H1 (cell line): ENCODE measurements at regions not wholly inside any gene's neighbourhood (a gene's known extent, or its start where the extent isn't known, plus 50 kb on each side); places are given as distances from the start of the nearest gene placed in this dataset.

Experiments
- ASH2L ChIP-seq: fragments of 200-600, 300-600 bp; sonication (generic); IDR thresholded peaks from one replicate; pipeline ENCODE4 v1.7.1; 2017; ENCODE audit warnings: low read length
- CREB1 ChIP-seq: IDR thresholded peaks from 2 replicates; pipeline ENCODE4 v1.6.1; 2012; ENCODE audit warnings: inconsistent platforms
- RFX5 ChIP-seq: IDR thresholded peaks from 2 replicates; pipeline ENCODE4 v1.6.1; 2011; ENCODE audit warnings: low read depth, low read length, improper control_type of control experiment, borderline replicate concordance
- TF ChIP-seq, protein P1 (sequence below): fragments of 300-600 bp; sonication (generic); IDR thresholded peaks from 2 replicates; pipeline ENCODE4 v1.7.1; 2012; ENCODE audit warnings: low read length, moderate library complexity, mild to moderate bottlenecking, inconsistent platforms; ENCODE audit not compliant: insufficient replicate concordance

DNA sequence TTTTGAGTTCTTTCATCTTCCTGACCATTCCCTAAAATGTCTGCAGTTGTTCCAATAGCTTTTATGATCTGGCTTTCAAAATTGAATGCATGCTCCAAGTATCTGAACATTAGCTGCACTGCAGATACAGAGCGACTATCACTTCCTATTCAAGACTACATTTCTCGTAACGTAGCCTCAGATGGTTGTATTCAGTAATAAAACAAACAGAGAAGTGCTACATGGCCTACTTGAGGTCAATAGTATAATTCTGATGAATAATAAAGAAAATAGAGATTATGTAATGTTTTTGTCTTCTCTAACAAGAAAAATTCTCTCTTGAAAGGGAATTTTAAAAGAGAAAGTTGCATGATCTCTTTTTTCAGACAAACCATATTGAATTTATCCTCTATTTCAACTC, 333.9 kb upstream of the IRAK1BP1 start (continued):
- TF ChIP-seq, protein P1, sequence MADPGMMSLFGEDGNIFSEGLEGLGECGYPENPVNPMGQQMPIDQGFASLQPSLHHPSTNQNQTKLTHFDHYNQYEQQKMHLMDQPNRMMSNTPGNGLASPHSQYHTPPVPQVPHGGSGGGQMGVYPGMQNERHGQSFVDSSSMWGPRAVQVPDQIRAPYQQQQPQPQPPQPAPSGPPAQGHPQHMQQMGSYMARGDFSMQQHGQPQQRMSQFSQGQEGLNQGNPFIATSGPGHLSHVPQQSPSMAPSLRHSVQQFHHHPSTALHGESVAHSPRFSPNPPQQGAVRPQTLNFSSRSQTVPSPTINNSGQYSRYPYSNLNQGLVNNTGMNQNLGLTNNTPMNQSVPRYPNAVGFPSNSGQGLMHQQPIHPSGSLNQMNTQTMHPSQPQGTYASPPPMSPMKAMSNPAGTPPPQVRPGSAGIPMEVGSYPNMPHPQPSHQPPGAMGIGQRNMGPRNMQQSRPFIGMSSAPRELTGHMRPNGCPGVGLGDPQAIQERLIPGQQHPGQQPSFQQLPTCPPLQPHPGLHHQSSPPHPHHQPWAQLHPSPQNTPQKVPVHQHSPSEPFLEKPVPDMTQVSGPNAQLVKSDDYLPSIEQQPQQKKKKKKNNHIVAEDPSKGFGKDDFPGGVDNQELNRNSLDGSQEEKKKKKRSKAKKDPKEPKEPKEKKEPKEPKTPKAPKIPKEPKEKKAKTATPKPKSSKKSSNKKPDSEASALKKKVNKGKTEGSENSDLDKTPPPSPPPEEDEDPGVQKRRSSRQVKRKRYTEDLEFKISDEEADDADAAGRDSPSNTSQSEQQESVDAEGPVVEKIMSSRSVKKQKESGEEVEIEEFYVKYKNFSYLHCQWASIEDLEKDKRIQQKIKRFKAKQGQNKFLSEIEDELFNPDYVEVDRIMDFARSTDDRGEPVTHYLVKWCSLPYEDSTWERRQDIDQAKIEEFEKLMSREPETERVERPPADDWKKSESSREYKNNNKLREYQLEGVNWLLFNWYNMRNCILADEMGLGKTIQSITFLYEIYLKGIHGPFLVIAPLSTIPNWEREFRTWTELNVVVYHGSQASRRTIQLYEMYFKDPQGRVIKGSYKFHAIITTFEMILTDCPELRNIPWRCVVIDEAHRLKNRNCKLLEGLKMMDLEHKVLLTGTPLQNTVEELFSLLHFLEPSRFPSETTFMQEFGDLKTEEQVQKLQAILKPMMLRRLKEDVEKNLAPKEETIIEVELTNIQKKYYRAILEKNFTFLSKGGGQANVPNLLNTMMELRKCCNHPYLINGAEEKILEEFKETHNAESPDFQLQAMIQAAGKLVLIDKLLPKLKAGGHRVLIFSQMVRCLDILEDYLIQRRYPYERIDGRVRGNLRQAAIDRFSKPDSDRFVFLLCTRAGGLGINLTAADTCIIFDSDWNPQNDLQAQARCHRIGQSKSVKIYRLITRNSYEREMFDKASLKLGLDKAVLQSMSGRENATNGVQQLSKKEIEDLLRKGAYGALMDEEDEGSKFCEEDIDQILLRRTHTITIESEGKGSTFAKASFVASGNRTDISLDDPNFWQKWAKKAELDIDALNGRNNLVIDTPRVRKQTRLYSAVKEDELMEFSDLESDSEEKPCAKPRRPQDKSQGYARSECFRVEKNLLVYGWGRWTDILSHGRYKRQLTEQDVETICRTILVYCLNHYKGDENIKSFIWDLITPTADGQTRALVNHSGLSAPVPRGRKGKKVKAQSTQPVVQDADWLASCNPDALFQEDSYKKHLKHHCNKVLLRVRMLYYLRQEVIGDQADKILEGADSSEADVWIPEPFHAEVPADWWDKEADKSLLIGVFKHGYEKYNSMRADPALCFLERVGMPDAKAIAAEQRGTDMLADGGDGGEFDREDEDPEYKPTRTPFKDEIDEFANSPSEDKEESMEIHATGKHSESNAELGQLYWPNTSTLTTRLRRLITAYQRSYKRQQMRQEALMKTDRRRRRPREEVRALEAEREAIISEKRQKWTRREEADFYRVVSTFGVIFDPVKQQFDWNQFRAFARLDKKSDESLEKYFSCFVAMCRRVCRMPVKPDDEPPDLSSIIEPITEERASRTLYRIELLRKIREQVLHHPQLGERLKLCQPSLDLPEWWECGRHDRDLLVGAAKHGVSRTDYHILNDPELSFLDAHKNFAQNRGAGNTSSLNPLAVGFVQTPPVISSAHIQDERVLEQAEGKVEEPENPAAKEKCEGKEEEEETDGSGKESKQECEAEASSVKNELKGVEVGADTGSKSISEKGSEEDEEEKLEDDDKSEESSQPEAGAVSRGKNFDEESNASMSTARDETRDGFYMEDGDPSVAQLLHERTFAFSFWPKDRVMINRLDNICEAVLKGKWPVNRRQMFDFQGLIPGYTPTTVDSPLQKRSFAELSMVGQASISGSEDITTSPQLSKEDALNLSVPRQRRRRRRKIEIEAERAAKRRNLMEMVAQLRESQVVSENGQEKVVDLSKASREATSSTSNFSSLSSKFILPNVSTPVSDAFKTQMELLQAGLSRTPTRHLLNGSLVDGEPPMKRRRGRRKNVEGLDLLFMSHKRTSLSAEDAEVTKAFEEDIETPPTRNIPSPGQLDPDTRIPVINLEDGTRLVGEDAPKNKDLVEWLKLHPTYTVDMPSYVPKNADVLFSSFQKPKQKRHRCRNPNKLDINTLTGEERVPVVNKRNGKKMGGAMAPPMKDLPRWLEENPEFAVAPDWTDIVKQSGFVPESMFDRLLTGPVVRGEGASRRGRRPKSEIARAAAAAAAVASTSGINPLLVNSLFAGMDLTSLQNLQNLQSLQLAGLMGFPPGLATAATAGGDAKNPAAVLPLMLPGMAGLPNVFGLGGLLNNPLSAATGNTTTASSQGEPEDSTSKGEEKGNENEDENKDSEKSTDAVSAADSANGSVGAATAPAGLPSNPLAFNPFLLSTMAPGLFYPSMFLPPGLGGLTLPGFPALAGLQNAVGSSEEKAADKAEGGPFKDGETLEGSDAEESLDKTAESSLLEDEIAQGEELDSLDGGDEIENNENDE: no peak
- no peak for TF ChIP-seq CREB1
- no peak for TF ChIP-seq ASH2L
- no peak for TF ChIP-seq RFX5
